ENCODE measurements at regions not wholly inside any gene's neighbourhood (a gene's known extent, or its start where the extent isn't known, plus 50 kb on each side); places are given as distances from the start of the nearest gene placed in this dataset.

- Histone ChIP-seq H3F3A (replicated peaks; ENCODE audit: insufficient read depth) (no peaks in the 10 kb centered on the region), H3K4me3 (ENCODE audit: low read depth in 2 of 2, low read length in 1 of 2) (no peak overlapping the region), H3K27ac (ENCODE audit: low read depth in 2 of 2, low read length in 1 of 2) (no peak overlapping the region), H3K9me3 (no peaks in the 10 kb centered on the region), H3K27me3 (ENCODE audit: insufficient read depth) (no peaks in the 10 kb centered on the region), H2AFZ (ENCODE audit: low read depth) (no peak overlapping the region), H3K4me1 (ENCODE audit: control insufficient read depth in 1 of 2, insufficient read depth in 2 of 2, low read depth in 1 of 2, low read length in 1 of 2) (no peaks in the 10 kb centered on the region), H3K9me2 (no peaks in the 10 kb centered on the region), H3K4me2 (no peak overlapping the region), H4K20me1 (ENCODE audit: insufficient read depth) (no peaks in the 10 kb centered on the region), H3K79me2 (ENCODE audit: insufficient read depth) (no peaks in the 10 kb centered on the region), H3K36me3 (replicated peaks in 1 of 2; ENCODE audit: control insufficient read depth in 1 of 2, insufficient read depth in 2 of 2, low read length in 1 of 2) (no peaks in the 10 kb centered on the region), H3K9ac (no peak overlapping the region)
- no peak for DNase-seq
- 90% methylated on average over 3 of the region's 3 CpGs for WGBS (ENCODE audit: low lambda C conversion rate)
- POLR2A ChIA-PET: no interaction called here
- TF ChIP-seq CHD2 (IDR thresholded peaks at IDR 0.05; ENCODE audit: low read length, partially characterized antibody): no peak
- no peak for TF ChIP-seq POLR2AphosphoS5 (IDR thresholded peaks at IDR 0.05; ENCODE audit: low read depth, low read length)
- no peak for TF ChIP-seq EP300 (IDR thresholded peaks at IDR 0.05; ENCODE audit: borderline replicate concordance in 1 of 2, low read depth in 1 of 2, low read length in 1 of 2)
- no peak for TF ChIP-seq SMC3 (IDR thresholded peaks at IDR 0.05; ENCODE audit: low read depth, low read length)
- TF ChIP-seq FOXJ3 (CRISPR knock-in tag; IDR thresholded peaks at IDR 0.05): no peak
- no peak for TF ChIP-seq ELF1 (IDR thresholded peaks at IDR 0.05)
- TF ChIP-seq MXI1 (IDR thresholded peaks at IDR 0.05; ENCODE audit: low read depth, low read length): no peak
- TF ChIP-seq EZH2phosphoT487 (IDR thresholded peaks at IDR 0.05; ENCODE audit: borderline replicate concordance, low read depth): no peak
- TF ChIP-seq TCF12 (IDR thresholded peaks at IDR 0.05): no peak
- CTCF ChIA-PET: no interaction called here
Measured at GRCh38 chr10:3354174-3354900, 181.8 kb upstream of the PITRM1 start.

GRCh38 chr10:3353235-3353634 is 180.7 kb upstream of the PITRM1 start:
- no peaks in the 10 kb centered on the region for H3K9me2 ChIP-seq
- no peaks in the 10 kb centered on the region for H3K9me3 ChIP-seq
- H3K79me2 ChIP-seq (ENCODE audit: insufficient read depth): no peaks in the 10 kb centered on the region
- H3K36me3 ChIP-seq (replicated peaks in 1 of 2; ENCODE audit: control insufficient read depth in 1 of 2, insufficient read depth in 2 of 2, low read length in 1 of 2): no peaks in the 10 kb centered on the region
- TF ChIP-seq MXI1 (IDR thresholded peaks at IDR 0.05; ENCODE audit: low read depth, low read length) (no peak), MEF2A (IDR thresholded peaks at IDR 0.05; ENCODE audit: borderline replicate concordance, low read depth) (no peak), USF2 (IDR thresholded peaks at IDR 0.05; ENCODE audit: borderline replicate concordance, low read depth, low read length) (no peak), PBX3 (IDR thresholded peaks at IDR 0.05) (no peak), EZH2phosphoT487 (IDR thresholded peaks at IDR 0.05; ENCODE audit: borderline replicate concordance, low read depth) (no peak), TEAD4 (IDR thresholded peaks at IDR 0.05; ENCODE audit: borderline replicate concordance, insufficient read depth) (no peak), POLR2AphosphoS5 (IDR thresholded peaks at IDR 0.05; ENCODE audit: low read depth, low read length) (no peak), NRF1 (IDR thresholded peaks at IDR 0.05; ENCODE audit: low read depth, low read length) (no peak), GABPA (IDR thresholded peaks at IDR 0.05; ENCODE audit: low read depth) (no peak), MAX (IDR thresholded peaks at IDR 0.05; ENCODE audit: low read depth) (no peak), RFX5 (IDR thresholded peaks at IDR 0.05; ENCODE audit: low read length) (no peak), RXRA (IDR thresholded peaks at IDR 0.05; ENCODE audit: borderline replicate concordance, low read depth) (no peak), FOSL2 (IDR thresholded peaks at IDR 0.05; ENCODE audit: borderline replicate concordance, low read depth) (no peak), FOXJ3 (CRISPR knock-in tag; IDR thresholded peaks at IDR 0.05) (no peak), RAD21 (IDR thresholded peaks at IDR 0.05; ENCODE audit: low read length) (no peak), EP300 (IDR thresholded peaks at IDR 0.05; ENCODE audit: borderline replicate concordance in 1 of 2, low read depth in 1 of 2, low read length in 1 of 2) (no peak), SIN3A (IDR thresholded peaks at IDR 0.05; ENCODE audit: borderline replicate concordance, low read depth, low read length) (no peak)
- POLR2A ChIA-PET: no interaction called here
- no peak overlapping the region for H3K4me2 ChIP-seq
- H3K4me3 ChIP-seq (ENCODE audit: low read depth in 2 of 2, low read length in 1 of 2): no peak overlapping the region
- CTCF ChIA-PET: interaction anchor here (1.5 kb wide), 1 partner anchor 32 kb away, joined by 3 read pairs; no protein-coding TSS in a partner anchor
- no peak overlapping the region for H3K27ac ChIP-seq (ENCODE audit: low read depth in 2 of 2, low read length in 1 of 2)
- DNase-seq: no peak
- no peaks in the 10 kb centered on the region; a peak in 1 of 4 replicates for H3K4me1 ChIP-seq (ENCODE audit: control insufficient read depth in 1 of 2, insufficient read depth in 2 of 2, low read depth in 1 of 2, low read length in 1 of 2)
- no peaks in the 10 kb centered on the region for H3K27me3 ChIP-seq (ENCODE audit: insufficient read depth)
- 62% methylated on average over 2 of the region's 2 CpGs for WGBS (ENCODE audit: low lambda C conversion rate)
- no peaks in the 10 kb centered on the region for H3F3A ChIP-seq (replicated peaks; ENCODE audit: insufficient read depth)
- no peak overlapping the region for H2AFZ ChIP-seq (ENCODE audit: low read depth)
- no peaks in the 10 kb centered on the region for H4K20me1 ChIP-seq (ENCODE audit: insufficient read depth)
- no peak overlapping the region for H3K9ac ChIP-seq

Measured in SK-N-SH (cell line).